HCT116 (cell line): ENCODE measurements at regions not wholly inside any gene's neighbourhood (a gene's known extent, or its start where the extent isn't known, plus 50 kb on each side); places are given as distances from the start of the nearest gene placed in this dataset.

Experiments
- ATAC-seq: fragments of 200-7000 bp; cut with Tn5 transposase; 2 replicates; pipeline ENCODE4 v1.9.1; 2020; ENCODE audit warnings: mild to moderate bottlenecking, moderate library complexity
- BruUV-seq: library from RNA; stranded (reverse); fragments of 400-500 nt; replicated peaks from 2 replicates; lab custom pipeline; 2021; lab: Mats Ljungman, UMichigan
- CTCF ChIA-PET: fragments of 300-600 bp; sonication (Branson Sonifier 250); formaldehyde crosslinking; loops from one replicate; lab custom pipeline; 2021; ENCODE audit warnings: antibody characterized with exemption; lab: Charles Lee
- POLR2A ChIA-PET: fragments of 300-600, 350-600 bp; sonication (Branson Sonifier 250); formaldehyde crosslinking; loops from one replicate; lab custom pipeline; 2021; ENCODE audit warnings: antibody characterized with exemption; lab: Charles Lee
- RAD21 ChIA-PET, 2 experiments: fragments of 300-600 bp; sonication (Branson Sonifier 250); formaldehyde crosslinking; loops; one replicate each; lab custom pipeline; 2023; ENCODE audit warnings: low total read pairs in 2 of 2; ENCODE audit not compliant: uncharacterized antibody in 2 of 2, unreplicated experiment in 2 of 2, low non-redundant PET in 1 of 2; lab: Charles Lee
- DNase-seq: peaks from one replicate; pipeline ENCODE4 v3.0.0-alpha.2; 2010; ENCODE audit warnings: low read depth, low spot score
- H2AFZ ChIP-seq: fragments of 200-600 bp; shearing (Covaris generic), sonication (generic); 2 replicates; pipeline ENCODE4 v1.6.1; 2017; ENCODE audit warnings: low read depth, mixed run types, mixed read lengths, antibody characterized with exemption, low read length; ENCODE audit not compliant: poor library complexity, severe bottlenecking
- H3K27ac ChIP-seq: 2 replicates; pipeline ENCODE4 v1.5.1; 2012; ENCODE audit warnings: low read depth, low read length
- H3K27me3 ChIP-seq: fragments of 200-600 bp; sonication (generic); 2 replicates; pipeline ENCODE4 v1.6.1; 2016; ENCODE audit warnings: mixed run types, low read length, mixed read lengths; ENCODE audit not compliant: insufficient read depth
- H3K36me3 ChIP-seq, 2 experiments: fragments of 200-500 bp in 1 of 2; fragments of 200-600 bp in 1 of 2; sonication (Bioruptor generic) in 1 of 2; sonication (generic) in 1 of 2; 2 replicates each; pipeline versions ENCODE4 v1.5.1 to v1.6.1; 2014 to 2016; ENCODE audit warnings: low read length in 2 of 2, inconsistent platforms in 1 of 2, mixed read lengths in 1 of 2, mixed run types in 1 of 2; ENCODE audit not compliant: insufficient read depth in 2 of 2, control insufficient read depth in 1 of 2
- H3K4me1 ChIP-seq, 2 experiments: fragments of 200-600 bp in 1 of 2; sonication (generic) in 1 of 2; 2 replicates each; pipeline versions ENCODE4 v1.5.1 to v1.6.1; 2012 to 2017; ENCODE audit warnings: low read length in 2 of 2, inconsistent platforms in 1 of 2, mild to moderate bottlenecking in 1 of 2, mixed read lengths in 1 of 2, mixed run types in 1 of 2, moderate library complexity in 1 of 2; ENCODE audit not compliant: insufficient read depth in 2 of 2, control insufficient read depth in 1 of 2
- H3K4me2 ChIP-seq: fragments of 200-600 bp; sonication (generic); 2 replicates; pipeline ENCODE4 v1.6.1; 2017; ENCODE audit warnings: mixed run types, low read length, mixed read lengths
- H3K4me3 ChIP-seq, 2 experiments: fragments of 200-600 bp in 1 of 2; sonication (generic) in 1 of 2; replicated peaks in 1 of 2; 2 replicates each; pipeline ENCODE4 v1.5.1; 2011 to 2016; ENCODE audit warnings: low read length in 2 of 2, control low read depth in 1 of 2, low read depth in 1 of 2, mild to moderate bottlenecking in 1 of 2, mixed read lengths in 1 of 2, mixed run types in 1 of 2
- H3K79me2 ChIP-seq: fragments of 200-600 bp; sonication (generic); 2 replicates; pipeline ENCODE4 v1.6.1; 2017; ENCODE audit warnings: mild to moderate bottlenecking, mixed run types, low read length, moderate library complexity, mixed read lengths; ENCODE audit not compliant: insufficient read depth
- H3K9ac ChIP-seq: fragments of 200-600 bp; sonication (generic); 2 replicates; pipeline ENCODE4 v1.6.1; 2016; ENCODE audit warnings: low read length, mixed read lengths
- H3K9me2 ChIP-seq: fragments of 200-600 bp; sonication (generic), shearing (Covaris generic); 2 replicates; pipeline ENCODE4 v1.6.1; 2017; ENCODE audit warnings: mixed run types, mild to moderate bottlenecking, moderate library complexity; ENCODE audit not compliant: insufficient read depth
- H3K9me3 ChIP-seq, 2 experiments: fragments of 200-500 bp in 1 of 2; fragments of 200-600 bp in 1 of 2; sonication (Bioruptor generic) in 1 of 2; sonication (generic) in 1 of 2; 2 replicates each; pipeline ENCODE4 v1.6.1; 2014 to 2017; ENCODE audit warnings: low read length in 2 of 2, mixed read lengths in 2 of 2, inconsistent platforms in 1 of 2, low read depth in 1 of 2, mild to moderate bottlenecking in 1 of 2, mixed run types in 1 of 2, moderate library complexity in 1 of 2; ENCODE audit not compliant: control insufficient read depth in 1 of 2, insufficient read depth in 1 of 2
- H4K20me1 ChIP-seq: fragments of 200-600 bp; sonication (generic), shearing (Covaris generic); 2 replicates; pipeline ENCODE4 v1.6.1; 2017; ENCODE audit warnings: mixed run types, mild to moderate bottlenecking, moderate library complexity; ENCODE audit not compliant: insufficient read depth
- ATF3 ChIP-seq: IDR thresholded peaks from 2 replicates; pipeline ENCODE4 v1.6.1; 2012
- CEBPB ChIP-seq: IDR thresholded peaks from 2 replicates; pipeline ENCODE4 v1.6.1; 2012; ENCODE audit warnings: low read depth
- CTCF ChIP-seq, 3 experiments: fragments of 200-600 bp in 1 of 3; sonication (generic) in 1 of 3; IDR thresholded peaks in 2 of 3; conservative IDR thresholded peaks in 1 of 3; 2 replicates each; pipeline ENCODE4 v1.5.1; 2012 to 2017; ENCODE audit warnings: low read depth in 2 of 3, low read length in 2 of 3, antibody characterized with exemption in 1 of 3, borderline replicate concordance in 1 of 3, control low read depth in 1 of 3, mild to moderate bottlenecking in 1 of 3, mixed read lengths in 1 of 3, mixed run types in 1 of 3, moderate library complexity in 1 of 3; ENCODE audit not compliant: insufficient read depth in 1 of 3
- EGR1 ChIP-seq: IDR thresholded peaks from 2 replicates; pipeline ENCODE4 v1.6.1; 2012; ENCODE audit warnings: low read depth
- EZH2 ChIP-seq: fragments of 200-600 bp; sonication (generic); IDR thresholded peaks from 2 replicates; pipeline ENCODE4 v1.6.1; 2017; ENCODE audit warnings: antibody characterized with exemption, mixed run types
- EZH2phosphoT487 ChIP-seq: fragments of 200-600 bp; IDR thresholded peaks from 2 replicates; pipeline ENCODE4 v1.6.1; 2018; ENCODE audit warnings: antibody characterized with exemption, borderline replicate concordance
- JUND ChIP-seq: IDR thresholded peaks from 2 replicates; pipeline ENCODE4 v1.6.1; 2012
- MAX ChIP-seq: IDR thresholded peaks from 2 replicates; pipeline ENCODE4 v1.6.1; 2012
- POLR2A ChIP-seq: IDR thresholded peaks from 2 replicates; pipeline ENCODE4 v1.7.0; 2011; ENCODE audit warnings: borderline replicate concordance; ENCODE audit not compliant: insufficient read depth, insufficient read length; ENCODE audit errors: extremely low read depth
- RAD21 ChIP-seq: IDR thresholded peaks from 2 replicates; pipeline ENCODE4 v1.6.1; 2012; ENCODE audit warnings: low read depth, mild to moderate bottlenecking
- REST ChIP-seq: IDR thresholded peaks from 2 replicates; pipeline ENCODE4 v1.6.1; 2012; ENCODE audit warnings: low read depth
- SIN3A ChIP-seq: IDR thresholded peaks from 2 replicates; pipeline ENCODE4 v1.6.1; 2012; ENCODE audit warnings: low read depth
- YY1 ChIP-seq: IDR thresholded peaks from 2 replicates; pipeline ENCODE4 v1.6.1; 2011; ENCODE audit warnings: low read length, low read depth, moderate library complexity, mild to moderate bottlenecking; ENCODE audit not compliant: insufficient replicate concordance; ENCODE audit errors: extremely low read depth
- ZBTB33 ChIP-seq: IDR thresholded peaks from 2 replicates; pipeline ENCODE4 v1.6.1; 2011; ENCODE audit warnings: mild to moderate bottlenecking, low read length, moderate library complexity; ENCODE audit not compliant: insufficient replicate concordance; ENCODE audit errors: extremely low read depth
- ZFX ChIP-seq: fragments of 450-650 bp; IDR thresholded peaks from 2 replicates; pipeline ENCODE4 v1.6.1; 2017
- ZNF274 ChIP-seq: fragments of 200-500 bp; sonication (Bioruptor generic); IDR thresholded peaks from 2 replicates; pipeline ENCODE4 v1.6.1; 2014; ENCODE audit warnings: mild to moderate bottlenecking, low read depth, low read length, inconsistent platforms
- intact Hi-C: fragments of 100-400 bp; cut with micrococcal nuclease; formaldehyde crosslinking; loops from 2 replicates; pipeline ENCODE4 v1.10.0; 2022

- TF ChIP-seq ZBTB33 (no peak), ZNF274 (no peak), CEBPB (no peak), MAX (no peak), JUND (no peak), RAD21 (no peak)
Observed at GRCh38 chr18:60120231-60120750, 220.5 kb downstream of the PMAIP1 start (continued).

- H3K4me3 ChIP-seq = no peak overlapping the region
- no TSS peak for BruUV-seq
- no peak for ATAC-seq
- intact Hi-C loops = no loop called here
- H2AFZ ChIP-seq = no peak overlapping the region
- TF ChIP-seq REST (no peak), CEBPB (no peak), CTCF (IDR thresholded peaks at IDR 0.05 in 2 of 3, conservative IDR thresholded peaks at IDR 0.05 in 1 of 3; ENCODE audit: borderline replicate concordance in 1 of 3, insufficient read depth in 1 of 3, low read depth in 2 of 3, low read length in 2 of 3) (no peak), POLR2A (no peak), ATF3 (no peak), YY1 (no peak), EGR1 (no peak), ZFX (no peak), JUND (no peak), EZH2 (no peak), RAD21 (no peak), EZH2phosphoT487 (no peak), SIN3A (no peak), MAX (no peak)
- POLR2A ChIA-PET = no interaction called here
- no peak for DNase-seq
- H3K27me3 ChIP-seq = no peaks in the 10 kb centered on the region
- H3K36me3 ChIP-seq = no peaks in the 10 kb centered on the region
- no peaks in the 10 kb centered on the region for H3K9me3 ChIP-seq
- no peak overlapping the region for H3K4me2 ChIP-seq
- H4K20me1 ChIP-seq = no peaks in the 10 kb centered on the region
- CTCF ChIA-PET = no interaction called here
- no peak overlapping the region for H3K9ac ChIP-seq
- no peaks in the 10 kb centered on the region for H3K79me2 ChIP-seq
- RAD21 ChIA-PET = no interaction called here
- H3K4me1 ChIP-seq = no peaks in the 10 kb centered on the region
- H3K27ac ChIP-seq = no peak overlapping the region
- H3K9me2 ChIP-seq = no peaks in the 10 kb centered on the region
Observed at GRCh38 chr18:60117321-60117720, 217.5 kb downstream of the PMAIP1 start.
